ENCODE measurements at regions not wholly inside any gene's neighbourhood (a gene's known extent, or its start where the extent isn't known, plus 50 kb on each side); places are given as distances from the start of the nearest gene placed in this dataset.
"Not testable (repeated sequence)": the region's sequence is repeated elsewhere in the genome, so short reads cannot be mapped to it uniquely, and the experiment has no call there.

DNA sequence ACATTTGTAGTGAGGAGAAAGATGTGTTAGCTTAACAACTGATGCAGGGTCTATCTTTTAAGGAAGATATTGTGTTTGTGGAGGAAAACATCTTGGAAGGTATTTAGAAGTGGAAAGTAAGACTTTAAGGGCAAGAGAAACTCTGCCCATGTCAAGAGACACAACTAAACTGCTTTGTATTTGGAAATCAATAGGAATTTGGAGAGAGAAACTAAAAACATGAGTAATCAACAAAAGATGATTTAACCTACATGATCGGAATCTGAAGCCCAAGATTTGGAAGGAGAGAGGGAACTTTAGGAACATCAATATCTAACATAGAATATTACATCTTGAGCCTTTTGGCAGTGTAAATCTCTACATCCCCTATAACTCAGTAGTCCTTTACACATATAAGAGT lies 184.2 kb upstream of the COL3A1 start:
- TF ChIP-seq ZFX (IDR thresholded peaks at IDR 0.05), result no peak
- TF ChIP-seq, protein P1, sequence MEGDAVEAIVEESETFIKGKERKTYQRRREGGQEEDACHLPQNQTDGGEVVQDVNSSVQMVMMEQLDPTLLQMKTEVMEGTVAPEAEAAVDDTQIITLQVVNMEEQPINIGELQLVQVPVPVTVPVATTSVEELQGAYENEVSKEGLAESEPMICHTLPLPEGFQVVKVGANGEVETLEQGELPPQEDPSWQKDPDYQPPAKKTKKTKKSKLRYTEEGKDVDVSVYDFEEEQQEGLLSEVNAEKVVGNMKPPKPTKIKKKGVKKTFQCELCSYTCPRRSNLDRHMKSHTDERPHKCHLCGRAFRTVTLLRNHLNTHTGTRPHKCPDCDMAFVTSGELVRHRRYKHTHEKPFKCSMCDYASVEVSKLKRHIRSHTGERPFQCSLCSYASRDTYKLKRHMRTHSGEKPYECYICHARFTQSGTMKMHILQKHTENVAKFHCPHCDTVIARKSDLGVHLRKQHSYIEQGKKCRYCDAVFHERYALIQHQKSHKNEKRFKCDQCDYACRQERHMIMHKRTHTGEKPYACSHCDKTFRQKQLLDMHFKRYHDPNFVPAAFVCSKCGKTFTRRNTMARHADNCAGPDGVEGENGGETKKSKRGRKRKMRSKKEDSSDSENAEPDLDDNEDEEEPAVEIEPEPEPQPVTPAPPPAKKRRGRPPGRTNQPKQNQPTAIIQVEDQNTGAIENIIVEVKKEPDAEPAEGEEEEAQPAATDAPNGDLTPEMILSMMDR (conservative IDR thresholded peaks at IDR 0.05), result no peak
- no peak overlapping the region for H3K27ac ChIP-seq

DNA sequence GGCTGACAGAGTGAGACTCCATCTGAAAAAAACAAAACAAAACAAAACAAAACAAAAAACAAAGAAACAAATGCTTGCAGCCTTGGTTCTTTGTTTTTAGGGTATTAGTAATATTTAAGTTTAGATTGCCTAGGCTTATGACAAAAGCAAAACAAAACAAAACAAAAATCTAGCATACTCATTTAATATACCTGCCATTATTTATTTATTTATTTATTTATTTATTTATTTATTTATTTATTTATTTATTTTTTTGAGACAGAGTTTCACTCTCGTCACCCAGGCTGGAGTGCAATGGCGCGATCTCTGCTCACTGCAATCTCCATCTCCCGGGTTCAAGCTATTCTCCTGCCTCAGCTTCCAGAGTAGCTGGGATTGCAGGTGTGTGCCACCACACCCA lies 179.7 kb upstream of the COL3A1 start:
- H3K27ac ChIP-seq, result not testable (repeated sequence)

DNA sequence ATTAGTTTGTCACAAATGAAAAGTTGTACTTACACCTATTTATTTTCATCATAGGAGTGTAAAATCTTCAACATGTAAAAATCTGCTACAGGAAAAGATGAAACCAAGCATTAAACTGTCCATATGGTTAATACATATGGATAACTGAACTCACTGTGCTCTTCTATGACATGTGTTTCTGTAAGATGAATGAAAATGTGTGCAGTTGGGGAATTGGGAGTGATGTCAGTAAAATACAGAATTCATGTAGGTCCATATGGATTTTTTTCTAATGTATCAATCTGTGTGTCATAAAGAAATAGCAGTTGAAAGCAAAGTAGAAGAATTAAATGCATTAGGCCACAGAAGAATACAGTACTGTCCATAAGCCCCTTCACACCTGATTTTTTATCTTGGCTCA lies 178.4 kb upstream of the COL3A1 start:
- H3K27ac ChIP-seq, result no peak overlapping the region
- TF ChIP-seq, protein P1 (conservative IDR thresholded peaks at IDR 0.05), result no peak
- TF ChIP-seq ZFX (IDR thresholded peaks at IDR 0.05), result no peak

DNA sequence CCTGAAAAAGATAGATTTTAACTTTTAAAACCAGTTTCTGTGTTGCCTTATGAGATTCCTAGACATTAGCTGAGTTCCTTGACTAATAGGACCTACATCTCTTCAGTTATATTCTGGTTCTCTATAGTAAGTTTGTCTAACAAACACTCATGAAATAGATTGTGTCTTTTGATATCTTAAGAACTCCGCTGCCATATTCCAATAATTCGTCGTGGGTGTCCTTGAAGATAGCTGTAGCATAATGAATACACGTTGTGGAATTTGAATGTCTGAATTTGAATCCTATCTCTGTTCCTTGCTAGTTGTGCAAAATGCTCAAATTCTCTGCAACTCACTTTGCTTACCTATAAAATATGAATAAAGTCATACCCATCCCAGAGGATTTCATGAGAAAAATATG lies 176.8 kb upstream of the COL3A1 start:
- TF ChIP-seq, protein P1 (conservative IDR thresholded peaks at IDR 0.05), result no peak
- no peak for TF ChIP-seq ZFX (IDR thresholded peaks at IDR 0.05)
- H3K27ac ChIP-seq, result no peak overlapping the region

DNA sequence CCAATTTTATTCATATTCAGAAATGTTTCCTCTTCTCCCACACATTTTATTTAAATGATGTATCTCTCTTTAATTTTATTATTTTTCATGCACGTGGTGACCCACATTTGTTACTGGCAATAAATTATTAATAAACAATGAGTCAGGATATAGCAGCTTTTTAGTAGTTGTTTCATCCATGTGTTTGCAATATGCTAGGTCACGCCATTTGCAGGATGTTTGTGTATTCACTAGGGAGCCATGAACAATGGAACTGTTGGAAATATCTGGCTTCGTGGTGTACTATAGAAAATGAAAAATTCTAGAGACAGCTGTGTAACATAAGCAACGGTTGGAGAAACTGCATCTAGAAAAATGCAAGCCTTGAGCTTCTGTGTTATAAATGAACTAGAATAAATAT lies 176.0 kb upstream of the COL3A1 start:
- no peak for TF ChIP-seq ZFX (IDR thresholded peaks at IDR 0.05)
- TF ChIP-seq, protein P1 (conservative IDR thresholded peaks at IDR 0.05), result no peak

DNA sequence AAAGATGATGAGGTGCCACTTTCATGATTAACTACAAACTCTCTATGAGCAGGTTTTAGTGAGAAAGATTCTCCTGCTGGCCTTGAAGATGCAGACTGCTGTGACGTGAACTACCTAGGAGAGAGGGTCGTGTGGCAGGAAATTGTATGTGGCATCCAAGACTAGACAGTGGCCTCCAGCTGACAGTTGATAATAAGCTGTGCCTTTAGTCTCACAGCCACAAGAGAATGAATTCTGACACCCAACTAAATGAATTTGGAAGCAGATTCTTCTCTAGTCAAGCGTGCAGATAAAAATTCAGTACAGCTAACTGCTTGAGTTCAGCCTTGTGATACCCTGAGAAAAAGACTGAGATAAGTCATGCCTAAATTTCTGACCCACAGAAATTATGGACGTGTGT lies 169.0 kb upstream of the COL3A1 start:
- H3K27ac ChIP-seq, result no peak overlapping the region
- no peak for TF ChIP-seq ZFX (IDR thresholded peaks at IDR 0.05)

More for the DNA sequence above, 176.0 kb upstream of the COL3A1 start:
- no peak overlapping the region for H3K27ac ChIP-seq

DNA sequence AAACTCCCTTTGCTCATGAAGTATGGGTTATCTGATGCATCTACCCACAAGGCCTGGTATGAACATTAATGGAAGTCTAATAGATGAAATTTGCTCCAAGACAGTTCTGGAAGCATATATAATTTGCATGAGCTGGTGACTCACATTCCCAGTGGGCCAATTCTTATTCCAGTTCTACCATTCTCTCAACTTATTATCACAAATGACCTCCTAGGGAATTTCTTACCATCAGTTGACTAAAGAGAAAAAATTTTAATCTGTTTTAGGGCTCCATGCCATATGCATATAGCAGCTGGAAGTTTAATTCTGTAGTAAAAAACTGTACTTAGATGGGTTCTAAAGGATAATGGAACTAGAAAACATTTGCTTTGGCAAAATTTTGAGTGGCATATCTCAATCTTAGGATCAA lies 165.2 kb upstream of the COL3A1 start:
- H3K27ac ChIP-seq, result no peak overlapping the region
- TF ChIP-seq, protein P1 (conservative IDR thresholded peaks at IDR 0.05), result no peak

DNA sequence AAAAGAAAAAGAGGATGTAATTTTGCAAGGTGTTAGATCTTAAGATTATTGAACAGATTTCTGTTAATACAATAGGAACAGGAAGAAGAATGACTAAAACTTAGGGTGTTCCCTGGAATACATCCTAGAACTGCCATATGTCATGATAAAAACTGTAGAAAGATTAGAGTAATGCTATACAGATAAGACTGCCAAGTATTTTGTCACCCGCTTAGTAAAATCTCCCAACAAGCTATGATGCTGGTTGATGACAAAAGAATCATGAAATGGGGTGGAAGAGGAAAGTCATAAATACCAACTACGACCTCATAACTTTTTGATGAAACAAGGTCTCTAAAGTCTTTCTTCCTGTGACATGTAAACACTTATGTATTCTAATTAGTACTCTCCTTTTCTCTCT lies 163.6 kb upstream of the COL3A1 start:
- TF ChIP-seq, protein P1 (conservative IDR thresholded peaks at IDR 0.05), result no peak
- TF ChIP-seq ZFX (IDR thresholded peaks at IDR 0.05), result no peak

DNA sequence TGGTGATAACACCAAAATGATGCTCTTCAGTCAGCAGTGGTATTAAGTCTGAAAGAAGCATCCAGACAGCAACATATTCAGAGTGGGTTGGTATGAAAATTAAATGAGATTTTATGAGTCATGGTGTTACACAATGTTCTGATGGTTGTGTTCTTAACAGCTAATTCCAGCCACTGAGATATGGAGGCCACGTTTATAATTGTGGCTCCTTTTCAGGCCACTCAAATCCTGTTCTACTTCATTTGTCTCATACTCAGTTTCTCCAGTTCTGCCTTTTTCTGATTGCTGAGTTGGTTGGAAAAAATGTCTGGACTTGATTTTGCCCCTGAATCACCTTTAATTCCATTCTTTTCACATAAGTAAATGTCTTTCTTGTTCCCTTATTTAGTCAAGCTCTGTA lies 162.7 kb upstream of the COL3A1 start:
- TF ChIP-seq, protein P1 (conservative IDR thresholded peaks at IDR 0.05), result no peak
- TF ChIP-seq ZFX (IDR thresholded peaks at IDR 0.05), result no peak
- H3K27ac ChIP-seq, result no peak overlapping the region

More for the DNA sequence above, 163.6 kb upstream of the COL3A1 start:
- no peak overlapping the region for H3K27ac ChIP-seq

All from C4-2B (cell line).